Cerebellar cortex (tissue), 1 donor: ENCODE measurements at regions not wholly inside any gene's neighbourhood (a gene's known extent, or its start where the extent isn't known, plus 50 kb on each side); places are given as distances from the start of the nearest gene placed in this dataset.
"Not testable (repeated sequence)": the region's sequence is repeated elsewhere in the genome, so short reads cannot be mapped to it uniquely, and the experiment has no call there.

Source experiments
- DNase-seq: peaks from one replicate; pipeline ENCODE4 v3.0.0-alpha.2; 2015; ENCODE audit warnings: low spot score

- DNase-seq, result not testable (repeated sequence)
These were observed 87.4 kb upstream of the TGIF2LY start for GRCh38 chrY:3491423-3491822.

GRCh38 chrY:3494539-3494938, 84.3 kb upstream of the TGIF2LY start:
- not testable (repeated sequence) for DNase-seq

- DNase-seq, result peak; percentile 0
These were observed 51.8 kb upstream of the TGIF2LY start for GRCh38 chrY:3527040-3527439.
